IMR-90 (cell line): ENCODE measurements at regions not wholly inside any gene's neighbourhood (a gene's known extent, or its start where the extent isn't known, plus 50 kb on each side); places are given as distances from the start of the nearest gene placed in this dataset.

Source experiments
- ATAC-seq: fragments of 200-7000 bp; cut with Tn5 transposase; 2 replicates; pipeline ENCODE4 v1.9.1; 2020; ENCODE audit warnings: low read depth, mild to moderate bottlenecking, moderate library complexity
- BruUV-seq: library from RNA; stranded (reverse); fragments of 400-500 nt; replicated peaks from 2 replicates; lab custom pipeline; 2021; lab: Mats Ljungman, UMichigan
- CTCF ChIA-PET: fragments of 300-600 bp; formaldehyde crosslinking; extraction: SDS; loops from one replicate; lab custom pipeline; 2021; ENCODE audit warnings: antibody characterized with exemption; lab: Yijun Ruan, JAX
- POLR2A ChIA-PET: fragments of 300-600 bp; sonication (Branson Sonifier 250); formaldehyde crosslinking; loops from one replicate; lab custom pipeline; 2022; ENCODE audit warnings: antibody characterized with exemption; ENCODE audit not compliant: unreplicated experiment; lab: Charles Lee
- DNase-seq: peaks from one replicate; pipeline ENCODE4 v3.0.0; 2013
- H2AFZ ChIP-seq: replicated peaks from 2 replicates; pipeline ENCODE3; 2013; ENCODE audit warnings: low read length, mild to moderate bottlenecking; ENCODE audit not compliant: poor library complexity
- H2AK5ac ChIP-seq: 2 replicates; pipeline ENCODE4 v1.6.1; 2013; ENCODE audit warnings: low read depth, low read length, inconsistent platforms
- H2AK9ac ChIP-seq: replicated peaks from 2 replicates; pipeline ENCODE3; 2013; ENCODE audit warnings: mild to moderate bottlenecking, low read depth, low read length, moderate library complexity; ENCODE audit not compliant: poor library complexity
- H2BK120ac ChIP-seq: 2 replicates; pipeline ENCODE4 v1.6.1; 2013; ENCODE audit warnings: low read depth, low read length, inconsistent platforms
- H2BK15ac ChIP-seq: 3 replicates; pipeline ENCODE4 v1.6.1; 2013; ENCODE audit warnings: low read depth, low read length, inconsistent platforms
- H2BK20ac ChIP-seq: 2 replicates; pipeline ENCODE4 v1.6.1; 2013; ENCODE audit warnings: low read depth, mild to moderate bottlenecking, inconsistent platforms, low read length, moderate library complexity
- H2BK5ac ChIP-seq: 2 replicates; pipeline ENCODE4 v1.6.1; 2013; ENCODE audit warnings: mild to moderate bottlenecking, low read depth, low read length, inconsistent platforms; ENCODE audit not compliant: poor library complexity, severe bottlenecking
- H3K14ac ChIP-seq: replicated peaks from 2 replicates; pipeline ENCODE4 v1.6.1; 2013; ENCODE audit warnings: low read depth, low read length, inconsistent platforms
- H3K18ac ChIP-seq: 2 replicates; pipeline ENCODE4 v1.6.1; 2013; ENCODE audit warnings: low read depth, low read length, control low read depth
- H3K23ac ChIP-seq: 2 replicates; pipeline ENCODE4 v1.6.1; 2013; ENCODE audit warnings: low read depth, low read length, inconsistent platforms
- H3K27ac ChIP-seq: 2 replicates; pipeline ENCODE4 v1.5.1; 2013; ENCODE audit warnings: mild to moderate bottlenecking, control low read depth, low read length; ENCODE audit not compliant: insufficient read depth
- H3K27me3 ChIP-seq: 2 replicates; pipeline ENCODE4 v1.6.1; 2013; ENCODE audit warnings: low read length; ENCODE audit not compliant: control insufficient read depth, insufficient read depth
- H3K36me3 ChIP-seq: 2 replicates; pipeline ENCODE4 v1.6.1; 2013; ENCODE audit warnings: low read length, mixed read lengths; ENCODE audit not compliant: control insufficient read depth, insufficient read depth
- H3K4ac ChIP-seq: 2 replicates; pipeline ENCODE4 v1.6.1; 2013; ENCODE audit warnings: low read depth, low read length, inconsistent platforms
- H3K4me1 ChIP-seq: 2 replicates; pipeline ENCODE4 v1.6.1; 2013; ENCODE audit warnings: low read length, mixed read lengths; ENCODE audit not compliant: control insufficient read depth, insufficient read depth
- H3K4me2 ChIP-seq: 2 replicates; pipeline ENCODE4 v1.6.1; 2013; ENCODE audit warnings: low read depth, mild to moderate bottlenecking, control low read depth, low read length, moderate library complexity
- H3K4me3 ChIP-seq: 2 replicates; pipeline ENCODE4 v1.5.1; 2013; ENCODE audit warnings: low read depth, mild to moderate bottlenecking, control low read depth, low read length, moderate library complexity; ENCODE audit not compliant: insufficient read depth
- H3K56ac ChIP-seq: 2 replicates; pipeline ENCODE4 v1.6.1; 2013; ENCODE audit warnings: low read length, inconsistent platforms; ENCODE audit not compliant: insufficient read depth; ENCODE audit errors: extremely low read depth
- H3K79me1 ChIP-seq, 2 experiments: 2 replicates each; pipeline ENCODE4 v1.6.1; 2013; ENCODE audit warnings: low read length in 2 of 2, inconsistent platforms in 1 of 2, low read depth in 1 of 2
- H3K9ac ChIP-seq: 2 replicates; pipeline ENCODE4 v1.6.1; 2013; ENCODE audit warnings: low read depth, low read length, control low read depth
- H3K9me1 ChIP-seq: 2 replicates; pipeline ENCODE4 v1.6.1; 2013; ENCODE audit warnings: low read length, inconsistent platforms; ENCODE audit not compliant: insufficient read depth
- H3K9me3 ChIP-seq: 2 replicates; pipeline ENCODE4 v1.6.1; 2013; ENCODE audit warnings: low read length; ENCODE audit not compliant: control insufficient read depth, insufficient read depth
- H4K20me1 ChIP-seq: 2 replicates; pipeline ENCODE4 v1.6.1; 2013; ENCODE audit warnings: low read length, inconsistent platforms; ENCODE audit not compliant: insufficient read depth
- H4K5ac ChIP-seq: 2 replicates; pipeline ENCODE4 v1.6.1; 2013; ENCODE audit warnings: mild to moderate bottlenecking, low read depth, low read length, control low read depth
- H4K8ac ChIP-seq, 2 experiments: 2 replicates each; pipeline ENCODE4 v1.6.1; 2013; ENCODE audit warnings: low read depth in 2 of 2, low read length in 2 of 2, control low read depth in 1 of 2, inconsistent platforms in 1 of 2
- H4K91ac ChIP-seq: 2 replicates; pipeline ENCODE4 v1.6.1; 2013; ENCODE audit warnings: low read depth, low read length, inconsistent platforms; ENCODE audit not compliant: insufficient read depth
- BHLHE40 ChIP-seq: fragments of 150-350 bp; IDR thresholded peaks from 2 replicates; pipeline ENCODE4 v1.6.1; 2016; ENCODE audit warnings: mild to moderate bottlenecking, low read depth, low read length
- CEBPB ChIP-seq: IDR thresholded peaks from 2 replicates; pipeline ENCODE4 v1.6.1; 2012; ENCODE audit warnings: low read depth, low read length, improper control_type of control experiment
- CTCF ChIP-seq: conservative IDR thresholded peaks from 2 replicates; pipeline ENCODE4 v1.5.1; 2012; ENCODE audit warnings: mild to moderate bottlenecking, low read depth, low read length, improper control_type of control experiment
- FOS ChIP-seq: fragments of 150-350 bp; IDR thresholded peaks from 2 replicates; pipeline ENCODE4 v1.6.1; 2016; ENCODE audit warnings: low read depth, low read length
- MAFK ChIP-seq: IDR thresholded peaks from 2 replicates; pipeline ENCODE4 v1.6.1; 2012; ENCODE audit warnings: low read depth, low read length, improper control_type of control experiment
- MAZ ChIP-seq: IDR thresholded peaks from 2 replicates; pipeline ENCODE4 v1.6.1; 2012; ENCODE audit warnings: low read depth, mild to moderate bottlenecking, low read length, improper control_type of control experiment, moderate library complexity, borderline replicate concordance
- MXI1 ChIP-seq: IDR thresholded peaks from 2 replicates; pipeline ENCODE4 v1.6.1; 2012; ENCODE audit warnings: low read depth, mild to moderate bottlenecking, low read length, moderate library complexity, borderline replicate concordance
- NFE2L2 ChIP-seq: fragments of 150-350 bp; IDR thresholded peaks from 2 replicates; pipeline ENCODE4 v1.6.1; 2016; ENCODE audit warnings: low read depth, mild to moderate bottlenecking, low read length
- POLR2A ChIP-seq: IDR thresholded peaks from 2 replicates; pipeline ENCODE4 v1.6.1; 2012; ENCODE audit warnings: mild to moderate bottlenecking, low read depth, low read length
- RAD21 ChIP-seq: IDR thresholded peaks from 2 replicates; pipeline ENCODE4 v1.6.1; 2012; ENCODE audit warnings: low read length, improper control_type of control experiment
- RFX5 ChIP-seq: IDR thresholded peaks from 2 replicates; pipeline ENCODE4 v1.8.0; 2012; ENCODE audit warnings: low read depth, mild to moderate bottlenecking, low read length, moderate library complexity
- SMC3 ChIP-seq: fragments of 150-350 bp; IDR thresholded peaks from 2 replicates; pipeline ENCODE4 v1.6.1; 2016; ENCODE audit warnings: low read depth, mild to moderate bottlenecking, antibody characterized with exemption, low read length, moderate library complexity
- USF2 ChIP-seq: fragments of 150-350 bp; IDR thresholded peaks from 2 replicates; pipeline ENCODE4 v1.6.1; 2017; ENCODE audit warnings: mild to moderate bottlenecking, antibody characterized with exemption, low read length, low read depth
- WGBS, 2 experiments: methylation state at CpG; one replicate each; pipeline versions ENCODE4 v1.1.5 to v1.1.7; 2013; ENCODE audit warnings: missing lambda C conversion rate in 2 of 2; ENCODE audit not compliant: insufficient read length in 1 of 2; ENCODE audit errors: extremely low coverage in 2 of 2; 5-methylcytosine and 5-hydroxymethylcytosine counted together
- dilution Hi-C: fragments of 300-500 bp; cut with HindIII; formaldehyde crosslinking; loops from one replicate; pipeline ENCODE4 v1.14.3; 2018; ENCODE audit warnings: low sequenced_read_pairs; ENCODE audit not compliant: unreplicated experiment
- in situ Hi-C: fragments of 300-500 bp; cut with MboI; formaldehyde crosslinking; loops from 3 replicates; pipeline ENCODE4 v1.14.3; 2019; ENCODE audit warnings: low sequenced_read_pairs, inconsistent platforms, mixed read lengths
- intact Hi-C: fragments of 100-400 bp; cut with micrococcal nuclease; formaldehyde crosslinking; loops from 2 replicates; pipeline ENCODE4 v1.10.0; 2022

GRCh38 chr10:33835556-33835955 lies 501.1 kb upstream of the NRP1 start:
- H4K5ac ChIP-seq: no peak overlapping the region
- no peak overlapping the region for H3K4me3 ChIP-seq
- DNase-seq (no peak), ATAC-seq (no peak)
- H3K27me3 ChIP-seq: peaks cover 9% of the 10 kb centered on the region
- no peak overlapping the region for H3K27ac ChIP-seq
- BruUV-seq: no TSS peak
- H2AK9ac ChIP-seq: no peak overlapping the region
- no peak overlapping the region for H2BK15ac ChIP-seq
- ChIA-PET POLR2A (no interaction called here), CTCF (no interaction called here)
- no CpG with 5 or more reads among the region's 1 CpG for WGBS, 2 experiments
- H3K36me3 ChIP-seq: no peaks in the 10 kb centered on the region
- no peak overlapping the region for H4K8ac ChIP-seq
- intact Hi-C loops: no loop called here
- H4K20me1 ChIP-seq: no peaks in the 10 kb centered on the region
- H2BK5ac ChIP-seq: no peak overlapping the region
- H3K4ac ChIP-seq: no peak overlapping the region
- H3K4me2 ChIP-seq: no peak overlapping the region
- no peak overlapping the region for H2BK20ac ChIP-seq
- H2BK120ac ChIP-seq: no peak overlapping the region
- TF ChIP-seq FOS: no peak
- no peak for TF ChIP-seq RFX5
- no peak for TF ChIP-seq RAD21
- TF ChIP-seq CEBPB: no peak
- TF ChIP-seq MAZ: no peak
- no peak for TF ChIP-seq CTCF
- no peak for TF ChIP-seq USF2
- no peak for TF ChIP-seq POLR2A
- no peak for TF ChIP-seq SMC3
- TF ChIP-seq MAFK: no peak
- no peak for TF ChIP-seq MXI1
- no peak for TF ChIP-seq NFE2L2
- TF ChIP-seq BHLHE40: no peak
- H3K18ac ChIP-seq: no peak overlapping the region
- no peaks in the 10 kb centered on the region for H3K4me1 ChIP-seq
- no peak overlapping the region for H3K14ac ChIP-seq
- H4K91ac ChIP-seq: no peak overlapping the region
- H3K23ac ChIP-seq: no peak overlapping the region
- in situ Hi-C loops: no loop called here
- no peaks in the 10 kb centered on the region for H3K9me1 ChIP-seq
- no peak overlapping the region for H2AFZ ChIP-seq
- H3K56ac ChIP-seq: no peak overlapping the region
- dilution Hi-C loops: no loop called here
- no peaks in the 10 kb centered on the region for H3K9me3 ChIP-seq
- H2AK5ac ChIP-seq: no peak overlapping the region
- no peaks in the 10 kb centered on the region for H3K79me1 ChIP-seq
- H3K9ac ChIP-seq: no peak overlapping the region
